B cell (primary cell): ENCODE measurements at regions not wholly inside any gene's neighbourhood (a gene's known extent, or its start where the extent isn't known, plus 50 kb on each side); places are given as distances from the start of the nearest gene placed in this dataset.

Source experiments
- ATAC-seq: fragments of 200-7000 bp; cut with Tn5 transposase; one replicate; pipeline ENCODE4 v1.10.0; 2021; ENCODE audit warnings: low read depth, mild to moderate bottlenecking, moderate number of reproducible peaks, moderate library complexity
- CTCF ChIA-PET: fragments of 350-600 bp; sonication (Branson Sonifier 250); formaldehyde crosslinking; loops from one replicate; lab custom pipeline; 2021; ENCODE audit warnings: antibody characterized with exemption, inconsistent platforms; lab: Charles Lee
- POLR2A ChIA-PET: fragments of 350-600 bp; sonication (Branson Sonifier 250); formaldehyde crosslinking; loops from one replicate; lab custom pipeline; 2021; ENCODE audit warnings: antibody characterized with exemption; lab: Charles Lee
- DNase-seq: peaks from one replicate; pipeline ENCODE4 v3.0.0; 2013
- H2AFZ ChIP-seq: 2 replicates; pipeline ENCODE4 v1.6.1; 2012; ENCODE audit warnings: mild to moderate bottlenecking, low read depth, low read length; ENCODE audit not compliant: insufficient read depth, poor library complexity, severe bottlenecking
- H3K27ac ChIP-seq, 2 donors: 1 replicate in 1 of 2; 2 replicates in 1 of 2; pipeline ENCODE4 v1.5.1; 2012 to 2013; ENCODE audit warnings: low read length in 2 of 2, mild to moderate bottlenecking in 2 of 2, moderate library complexity in 1 of 2
- H3K27me3 ChIP-seq, 4 experiments: fragments of 200-600 bp in 1 of 4; sonication (generic) in 1 of 4; replicated peaks in 1 of 4; 1 replicate in 2 of 4; 2 replicates in 2 of 4; pipeline versions ENCODE4 v1.6.1 to v1.7.0; 2013 to 2016; ENCODE audit warnings: low read length in 3 of 4, mild to moderate bottlenecking in 2 of 4, mixed read lengths in 1 of 4, moderate library complexity in 1 of 4; ENCODE audit not compliant: insufficient read depth in 4 of 4, control insufficient read depth in 3 of 4; ENCODE audit errors: control extremely low read depth in 1 of 4
- H3K36me3 ChIP-seq, 2 experiments: replicated peaks in 1 of 2; 1 replicate in 1 of 2; 2 replicates in 1 of 2; pipeline versions ENCODE4 v1.6.1 to v1.7.1; 2013; ENCODE audit warnings: low read length in 1 of 2; ENCODE audit not compliant: insufficient read depth in 2 of 2, control insufficient read depth in 1 of 2; ENCODE audit errors: control extremely low read depth in 1 of 2, extremely low read depth in 1 of 2
- H3K4me1 ChIP-seq, 2 donors: fragments of 200-600 bp in 1 of 2; sonication (generic) in 1 of 2; 1 replicate in 1 of 2; 2 replicates in 1 of 2; pipeline versions ENCODE4 v1.5.1 to v1.6.1; 2013 to 2017; ENCODE audit warnings: low read length in 2 of 2; ENCODE audit not compliant: control insufficient read depth in 2 of 2, insufficient read depth in 2 of 2
- H3K4me2 ChIP-seq: replicated peaks from 2 replicates; pipeline ENCODE3; 2012; ENCODE audit warnings: mild to moderate bottlenecking, low read depth, low read length; ENCODE audit not compliant: poor library complexity, severe bottlenecking
- H3K4me3 ChIP-seq, 5 experiments: fragments of 200-600 bp in 1 of 5; sonication (generic) in 1 of 5; 1 replicate in 3 of 5; 2 replicates in 2 of 5; pipeline versions ENCODE4 v1.5.1 to v1.7.0; 2011 to 2016; ENCODE audit warnings: low read length in 4 of 5, mild to moderate bottlenecking in 4 of 5, low read depth in 2 of 5, control low read depth in 1 of 5, moderate library complexity in 1 of 5; ENCODE audit not compliant: insufficient read depth in 1 of 5; ENCODE audit errors: control extremely low read depth in 1 of 5, extremely low read depth in 1 of 5
- H3K79me2 ChIP-seq: fragments of 200-600 bp; sonication (generic); one replicate; pipeline ENCODE4 v1.6.0; 2016; ENCODE audit warnings: low read length; ENCODE audit not compliant: control insufficient read depth, insufficient read depth
- H3K9ac ChIP-seq: fragments of 200-600 bp; sonication (generic); 2 replicates; pipeline ENCODE4 v1.6.1; 2017; ENCODE audit warnings: mild to moderate bottlenecking, low read length, moderate library complexity
- H3K9me3 ChIP-seq, 3 donors: one replicate each; pipeline versions ENCODE4 v1.6.1 to v1.7.1; 2013; ENCODE audit warnings: low read length in 2 of 3; ENCODE audit not compliant: control insufficient read depth in 2 of 3, insufficient read depth in 1 of 3; ENCODE audit errors: control extremely low read depth in 1 of 3
- H4K20me1 ChIP-seq: 2 replicates; pipeline ENCODE4 v1.6.0; 2012; ENCODE audit warnings: mild to moderate bottlenecking, low read length; ENCODE audit not compliant: insufficient read depth, control insufficient read depth, poor library complexity, severe bottlenecking
- H3K27ac Mint-ChIP-seq: one replicate; pipeline ENCODE4 v1.8.0; 2021; ENCODE audit warnings: mixed read lengths
- H3K27me3 Mint-ChIP-seq: one replicate; pipeline ENCODE4 v1.8.0; 2021; ENCODE audit warnings: mixed read lengths
- H3K4me1 Mint-ChIP-seq: one replicate; pipeline ENCODE4 v1.8.0; 2021; ENCODE audit warnings: mixed read lengths
- H3K4me3 Mint-ChIP-seq: one replicate; pipeline ENCODE4 v1.8.0; 2021; ENCODE audit warnings: mixed read lengths
- H3K9me3 Mint-ChIP-seq: one replicate; pipeline ENCODE4 v1.8.0; 2022; ENCODE audit warnings: mixed read lengths; ENCODE audit not compliant: insufficient read depth
- CTCF ChIP-seq: fragments of 200-600 bp; IDR thresholded peaks from one replicate; pipeline ENCODE4 v1.8.0; 2022; ENCODE audit warnings: antibody characterized with exemption, mild to moderate bottlenecking
- EZH2 ChIP-seq: IDR thresholded peaks from 2 replicates; pipeline ENCODE4 v1.6.1; 2012; ENCODE audit warnings: borderline replicate concordance, low read depth, mild to moderate bottlenecking, moderate library complexity, low read length; ENCODE audit not compliant: insufficient read depth, poor library complexity, severe bottlenecking
- WGBS: methylation state at CpG from one replicate; pipeline ENCODE4 v1.1.5; 2013; ENCODE audit warnings: missing lambda C conversion rate; ENCODE audit not compliant: insufficient coverage; 5-methylcytosine and 5-hydroxymethylcytosine counted together
- intact Hi-C: fragments of 100-400 bp; cut with micrococcal nuclease; formaldehyde crosslinking; loops from one replicate; pipeline ENCODE4 v1.10.0; 2022

- Histone ChIP-seq H3K4me2 (no peak overlapping the region), H3K9ac (no peak overlapping the region), H3K36me3 (no peaks in the 10 kb centered on the region), H3K9me3 (no peaks in the 10 kb centered on the region), H3K4me3 (no peak overlapping the region), H3K79me2 (no peaks in the 10 kb centered on the region), H3K4me1 (no peaks in the 10 kb centered on the region), H3K27me3 (peaks cover 0 to 8% (median 0%) of the 10 kb centered on the region in 4 experiments), H4K20me1 (no peaks in the 10 kb centered on the region), H3K27ac (no peak overlapping the region), H2AFZ (no peak overlapping the region)
- TF ChIP-seq CTCF (no peak), EZH2 (no peak)
- ATAC-seq (no peak), DNase-seq (no peak)
- peaks cover 24% of the 10 kb centered on the region for H3K27me3 Mint-ChIP-seq
- H3K27ac Mint-ChIP-seq = no peak overlapping the region
- WGBS = 100% methylated on average over 3 of the region's 4 CpGs
- peaks cover 4% of the 10 kb centered on the region for H3K9me3 Mint-ChIP-seq
- ChIA-PET CTCF (no interaction called here), POLR2A (no interaction called here)
- H3K4me3 Mint-ChIP-seq = no peak overlapping the region
- intact Hi-C loops = no loop called here
- H3K4me1 Mint-ChIP-seq = no peaks in the 10 kb centered on the region
Observed at GRCh38 chr1:117271959-117272358, 61.2 kb upstream of the VTCN1 start.

GRCh38 chr1:117271129-117271528, 60.4 kb upstream of the VTCN1 start:
- H3K27ac ChIP-seq = no peak overlapping the region
- Mint-ChIP-seq H3K4me1 (no peaks in the 10 kb centered on the region), H3K9me3 (peaks cover 4% of the 10 kb centered on the region), H3K27me3 (peaks cover 23% of the 10 kb centered on the region), H3K4me3 (no peak overlapping the region), H3K27ac (no peak overlapping the region)
- intact Hi-C loops = no loop called here
- no peak overlapping the region for H3K9ac ChIP-seq
- no peak overlapping the region for H3K4me3 ChIP-seq
- no peaks in the 10 kb centered on the region for H4K20me1 ChIP-seq
- no peaks in the 10 kb centered on the region for H3K9me3 ChIP-seq
- no peaks in the 10 kb centered on the region for H3K4me1 ChIP-seq
- ATAC-seq (no peak), DNase-seq (no peak)
- TF ChIP-seq EZH2 = no peak
- no peak for TF ChIP-seq CTCF
- 93% methylated on average over 2 of the region's 5 CpGs for WGBS
- ChIA-PET POLR2A (no interaction called here), CTCF (no interaction called here)
- H3K27me3 ChIP-seq = peaks cover 0 to 7% (median 0%) of the 10 kb centered on the region in 4 experiments
- no peaks in the 10 kb centered on the region for H3K36me3 ChIP-seq
- no peak overlapping the region for H3K4me2 ChIP-seq
- no peak overlapping the region for H2AFZ ChIP-seq
- no peaks in the 10 kb centered on the region for H3K79me2 ChIP-seq
